GM06990 (cell line): ENCODE measurements at regions not wholly inside any gene's neighbourhood (a gene's known extent, or its start where the extent isn't known, plus 50 kb on each side); places are given as distances from the start of the nearest gene placed in this dataset.

Experiments
- DNase-seq: peaks from one replicate; pipeline ENCODE4 v3.0.0-alpha.2; 2011; ENCODE audit not compliant: insufficient read length; ENCODE audit errors: extremely low read depth
- H3K27me3 ChIP-seq: replicated peaks from 2 replicates; pipeline ENCODE4 v1.6.0; 2011; ENCODE audit warnings: low read length; ENCODE audit not compliant: control insufficient read depth, insufficient read depth
- H3K36me3 ChIP-seq: 2 replicates; pipeline ENCODE4 v1.5.1; 2011; ENCODE audit warnings: low read length; ENCODE audit not compliant: control insufficient read depth, insufficient read depth
- H3K4me3 ChIP-seq: replicated peaks from 2 replicates; pipeline ENCODE4 v1.5.1; 2011; ENCODE audit warnings: low read depth, mild to moderate bottlenecking, control low read depth, low read length
- TF ChIP-seq, protein P1 (sequence below): IDR thresholded peaks from 2 replicates; pipeline ENCODE4 v1.5.1; 2011; ENCODE audit warnings: low read length, control low read depth, mild to moderate bottlenecking, inconsistent platforms; ENCODE audit not compliant: insufficient read depth, poor library complexity, severe bottlenecking

- Histone ChIP-seq H3K4me3 (no peak overlapping the region), H3K27me3 (no peaks in the 10 kb centered on the region), H3K36me3 (no peaks in the 10 kb centered on the region)
- no peak for DNase-seq
- TF ChIP-seq, protein P1, sequence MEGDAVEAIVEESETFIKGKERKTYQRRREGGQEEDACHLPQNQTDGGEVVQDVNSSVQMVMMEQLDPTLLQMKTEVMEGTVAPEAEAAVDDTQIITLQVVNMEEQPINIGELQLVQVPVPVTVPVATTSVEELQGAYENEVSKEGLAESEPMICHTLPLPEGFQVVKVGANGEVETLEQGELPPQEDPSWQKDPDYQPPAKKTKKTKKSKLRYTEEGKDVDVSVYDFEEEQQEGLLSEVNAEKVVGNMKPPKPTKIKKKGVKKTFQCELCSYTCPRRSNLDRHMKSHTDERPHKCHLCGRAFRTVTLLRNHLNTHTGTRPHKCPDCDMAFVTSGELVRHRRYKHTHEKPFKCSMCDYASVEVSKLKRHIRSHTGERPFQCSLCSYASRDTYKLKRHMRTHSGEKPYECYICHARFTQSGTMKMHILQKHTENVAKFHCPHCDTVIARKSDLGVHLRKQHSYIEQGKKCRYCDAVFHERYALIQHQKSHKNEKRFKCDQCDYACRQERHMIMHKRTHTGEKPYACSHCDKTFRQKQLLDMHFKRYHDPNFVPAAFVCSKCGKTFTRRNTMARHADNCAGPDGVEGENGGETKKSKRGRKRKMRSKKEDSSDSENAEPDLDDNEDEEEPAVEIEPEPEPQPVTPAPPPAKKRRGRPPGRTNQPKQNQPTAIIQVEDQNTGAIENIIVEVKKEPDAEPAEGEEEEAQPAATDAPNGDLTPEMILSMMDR: no peak
These were observed 628.1 kb downstream of the BCL11A start for GRCh38 chr2:59925321-59925720.

- Histone ChIP-seq H3K4me3 (no peak overlapping the region), H3K36me3 (no peaks in the 10 kb centered on the region), H3K27me3 (no peaks in the 10 kb centered on the region)
- TF ChIP-seq, protein P1: no peak
- DNase-seq: no peak
These were observed 629.1 kb downstream of the BCL11A start for GRCh38 chr2:59924346-59924745.

DNA sequence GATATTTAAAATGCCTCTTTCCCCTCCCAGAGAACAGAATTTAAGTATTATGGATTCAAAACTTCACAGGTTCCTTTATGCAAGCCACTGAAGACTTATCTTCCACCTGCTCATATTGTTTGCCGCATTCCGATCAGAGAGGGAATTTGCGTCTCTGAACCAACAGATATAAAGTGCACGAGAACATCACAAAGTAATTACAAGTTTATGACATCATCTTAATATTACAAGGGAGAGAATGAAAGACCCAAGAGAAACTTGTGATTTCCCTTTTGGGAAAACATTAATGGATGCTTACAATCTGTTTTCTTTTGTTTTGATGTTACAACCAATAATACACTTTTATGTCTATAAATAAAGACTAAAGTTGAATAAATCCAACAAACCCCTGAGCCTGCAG, 631.0 kb downstream of the BCL11A start:
- TF ChIP-seq, protein P1: no peak
- no peaks in the 10 kb centered on the region; the same call in 1 of the 2 replicates for H3K27me3 ChIP-seq
- no peaks in the 10 kb centered on the region for H3K36me3 ChIP-seq
- no peak for DNase-seq
- no peak overlapping the region for H3K4me3 ChIP-seq

DNA sequence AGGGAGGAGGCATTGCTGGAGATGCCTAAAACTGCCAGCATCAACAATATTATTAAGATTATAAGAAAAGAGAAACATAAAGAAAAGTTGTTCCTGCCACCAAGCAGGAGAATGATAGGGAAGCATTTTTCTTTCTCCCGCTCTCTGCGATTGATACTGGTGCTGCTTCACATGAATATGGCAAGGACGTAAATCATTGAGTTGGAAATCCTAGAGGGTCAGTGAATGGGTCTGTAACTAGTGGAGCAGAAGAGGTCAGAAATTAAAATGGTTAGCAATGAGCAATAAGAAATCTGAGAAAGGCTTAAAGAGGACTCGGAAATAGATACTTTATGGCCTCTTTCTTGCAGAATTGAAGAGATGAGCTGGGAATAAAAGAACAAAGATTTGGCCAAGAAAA, 631.7 kb downstream of the BCL11A start:
- no peak overlapping the region for H3K4me3 ChIP-seq
- H3K36me3 ChIP-seq: no peaks in the 10 kb centered on the region
- H3K27me3 ChIP-seq: no peaks in the 10 kb centered on the region; the same call in 1 of the 2 replicates
- TF ChIP-seq, protein P1: no peak
- DNase-seq: no peak

GRCh38 chr2:59920961-59921360, 632.5 kb downstream of the BCL11A start:
- Histone ChIP-seq H3K4me3 (no peak overlapping the region), H3K36me3 (no peaks in the 10 kb centered on the region), H3K27me3 (no peaks in the 10 kb centered on the region; the same call in 1 of the 2 replicates)
- TF ChIP-seq, protein P1: no peak
- no peak for DNase-seq

GRCh38 chr2:59920307-59920706, 633.1 kb downstream of the BCL11A start:
- Histone ChIP-seq H3K27me3 (no peaks in the 10 kb centered on the region; the same call in 1 of the 2 replicates), H3K36me3 (no peaks in the 10 kb centered on the region), H3K4me3 (no peak overlapping the region)
- TF ChIP-seq, protein P1: no peak
- DNase-seq: no peak
